Panc1 (cell line): ENCODE measurements at regions not wholly inside any gene's neighbourhood (a gene's known extent, or its start where the extent isn't known, plus 50 kb on each side); places are given as distances from the start of the nearest gene placed in this dataset.

Experiments
- ATAC-seq: fragments of 200-7000 bp; cut with Tn5 transposase; 2 replicates; pipeline ENCODE4 v1.9.1; 2020; ENCODE audit warnings: mild to moderate bottlenecking, moderate library complexity
- BruUV-seq: library from RNA; stranded (reverse); fragments of 400-500 nt; replicated peaks from 2 replicates; lab custom pipeline; 2021; lab: Mats Ljungman, UMichigan
- CTCF ChIA-PET: fragments of 300-600 bp; sonication (Branson Sonifier 250); formaldehyde crosslinking; loops from one replicate; lab custom pipeline; 2022; ENCODE audit warnings: antibody characterized with exemption; lab: Charles Lee
- POLR2A ChIA-PET: fragments of 300-600 bp; sonication (Branson Sonifier 250); formaldehyde crosslinking; loops from one replicate; lab custom pipeline; 2022; ENCODE audit warnings: antibody characterized with exemption; lab: Charles Lee
- DNase-seq: peaks from one replicate; pipeline ENCODE4 v3.0.0-alpha.2; 2010; ENCODE audit warnings: low read depth, low spot score
- H3K27ac ChIP-seq: 2 replicates; pipeline ENCODE4 v1.5.1; 2011; ENCODE audit warnings: mild to moderate bottlenecking, low read length, inconsistent platforms
- H3K27me3 ChIP-seq: fragments of 200-500 bp; sonication (Bioruptor generic); 2 replicates; pipeline ENCODE4 v1.6.0; 2014; ENCODE audit warnings: low read length, inconsistent platforms; ENCODE audit not compliant: control insufficient read depth, insufficient read depth
- H3K36me3 ChIP-seq: fragments of 200-500 bp; sonication (Bioruptor generic); 2 replicates; pipeline ENCODE4 v1.5.1; 2014; ENCODE audit warnings: inconsistent platforms, mild to moderate bottlenecking, low read length, moderate library complexity; ENCODE audit not compliant: control insufficient read depth, insufficient read depth
- H3K4me1 ChIP-seq: 2 replicates; pipeline ENCODE4 v1.5.1; 2011; ENCODE audit warnings: inconsistent platforms, mild to moderate bottlenecking, low read length, moderate library complexity; ENCODE audit not compliant: control insufficient read depth, insufficient read depth
- H3K4me3 ChIP-seq, 2 experiments: 2 replicates each; pipeline ENCODE4 v1.5.1; 2011 to 2012; ENCODE audit warnings: low read depth in 2 of 2, low read length in 2 of 2, mild to moderate bottlenecking in 2 of 2, inconsistent platforms in 1 of 2, moderate library complexity in 1 of 2
- H3K9me3 ChIP-seq: fragments of 200-500 bp; sonication (Bioruptor generic); 2 replicates; pipeline ENCODE4 v1.5.1; 2014; ENCODE audit warnings: low read depth, mild to moderate bottlenecking, inconsistent platforms, low read length, moderate library complexity; ENCODE audit not compliant: control insufficient read depth, insufficient read depth
- CTCF ChIP-seq: fragments of 450-650 bp; IDR thresholded peaks from 2 replicates; pipeline ENCODE4 v1.5.1; 2017; ENCODE audit warnings: mild to moderate bottlenecking
- POLR2AphosphoS5 ChIP-seq: IDR thresholded peaks from 2 replicates; pipeline ENCODE4 v1.6.1; 2012; ENCODE audit warnings: mild to moderate bottlenecking, low read depth, low read length, moderate library complexity
- REST ChIP-seq, 2 experiments: IDR thresholded peaks; 2 replicates each; pipeline ENCODE4 v1.6.1; 2011 to 2012; ENCODE audit warnings: low read depth in 2 of 2, control low read depth in 1 of 2, low read length in 1 of 2, mild to moderate bottlenecking in 1 of 2, moderate library complexity in 1 of 2; ENCODE audit not compliant: insufficient read depth in 1 of 2
- SIN3A ChIP-seq: IDR thresholded peaks from 2 replicates; pipeline ENCODE4 v1.6.1; 2012; ENCODE audit warnings: low read depth, mild to moderate bottlenecking, low read length, moderate library complexity, borderline replicate concordance; ENCODE audit not compliant: insufficient read depth
- TCF7L2 ChIP-seq: IDR thresholded peaks from 2 replicates; pipeline ENCODE4 v1.6.1; 2011; ENCODE audit warnings: mild to moderate bottlenecking, low read depth, low read length, inconsistent platforms
- in situ Hi-C: cut with HindIII; loops from 2 replicates; pipeline ENCODE4 v1.10.0; 2016; ENCODE audit warnings: low sequenced_read_pairs, low pct_unique_long_range_greater_than_20kb
- intact Hi-C: fragments of 100-400 bp; cut with micrococcal nuclease; formaldehyde crosslinking; loops from one replicate; pipeline ENCODE4 v1.10.0; 2022; ENCODE audit not compliant: unreplicated experiment

- Histone ChIP-seq H3K4me1 (no peaks in the 10 kb centered on the region), H3K27me3 (no peaks in the 10 kb centered on the region), H3K4me3 (no peak overlapping the region), H3K27ac (no peak overlapping the region), H3K9me3 (no peaks in the 10 kb centered on the region), H3K36me3 (no peaks in the 10 kb centered on the region)
- no peak for ATAC-seq
- no TSS peak for BruUV-seq
- in situ Hi-C loops (no loop called here), intact Hi-C loops (no loop called here)
- ChIA-PET CTCF (no interaction called here), POLR2A (no interaction called here)
- no peak for TF ChIP-seq POLR2AphosphoS5
- no peak for DNase-seq
These were observed 521.6 kb downstream of the EPHA3 start for GRCh38 chr3:89628856-89629670.

GRCh38 chr3:89635137-89635536, 527.7 kb downstream of the EPHA3 start:
- Histone ChIP-seq H3K27ac (no peak overlapping the region), H3K27me3 (no peaks in the 10 kb centered on the region), H3K4me1 (no peaks in the 10 kb centered on the region), H3K36me3 (no peaks in the 10 kb centered on the region), H3K9me3 (no peaks in the 10 kb centered on the region), H3K4me3 (no peak overlapping the region)
- POLR2A ChIA-PET, result no interaction called here
- CTCF ChIA-PET, result no interaction called here
- no TSS peak for BruUV-seq
- DNase-seq (no peak), ATAC-seq (no peak)
- TF ChIP-seq SIN3A, result no peak
- intact Hi-C loops, result no loop called here
- in situ Hi-C loops, result no loop called here

GRCh38 chr3:89644716-89645115, 537.3 kb downstream of the EPHA3 start:
- ChIA-PET POLR2A (no interaction called here), CTCF (no interaction called here)
- DNase-seq, result no peak
- Histone ChIP-seq H3K4me3 (no peak overlapping the region), H3K27me3 (no peaks in the 10 kb centered on the region), H3K4me1 (no peaks in the 10 kb centered on the region), H3K27ac (no peak overlapping the region), H3K36me3 (no peaks in the 10 kb centered on the region), H3K9me3 (no peaks in the 10 kb centered on the region)
- in situ Hi-C loops (no loop called here), intact Hi-C loops (no loop called here)
- no peak for TF ChIP-seq POLR2AphosphoS5
- TF ChIP-seq TCF7L2, result no peak
- no peak for TF ChIP-seq SIN3A
- no peak for TF ChIP-seq CTCF
- TF ChIP-seq REST (IDR thresholded peaks at IDR 0.05; ENCODE audit: insufficient read depth in 1 of 2, low read depth in 2 of 2, low read length in 1 of 2), result no peak
- ATAC-seq, result no peak
- no TSS peak for BruUV-seq
